IMR-90 (cell line): ENCODE measurements at regions not wholly inside any gene's neighbourhood (a gene's known extent, or its start where the extent isn't known, plus 50 kb on each side); places are given as distances from the start of the nearest gene placed in this dataset.

ENCODE experiments used
- ATAC-seq: fragments of 200-7000 bp; cut with Tn5 transposase; 2 replicates; pipeline ENCODE4 v1.9.1; 2020; ENCODE audit warnings: low read depth, mild to moderate bottlenecking, moderate library complexity
- BruUV-seq: library from RNA; stranded (reverse); fragments of 400-500 nt; replicated peaks from 2 replicates; lab custom pipeline; 2021; lab: Mats Ljungman, UMichigan
- CTCF ChIA-PET: fragments of 300-600 bp; formaldehyde crosslinking; extraction: SDS; loops from one replicate; lab custom pipeline; 2021; ENCODE audit warnings: antibody characterized with exemption; lab: Yijun Ruan, JAX
- POLR2A ChIA-PET: fragments of 300-600 bp; sonication (Branson Sonifier 250); formaldehyde crosslinking; loops from one replicate; lab custom pipeline; 2022; ENCODE audit warnings: antibody characterized with exemption; ENCODE audit not compliant: unreplicated experiment; lab: Charles Lee
- DNase-seq: peaks from one replicate; pipeline ENCODE4 v3.0.0; 2013
- H2AFZ ChIP-seq: replicated peaks from 2 replicates; pipeline ENCODE3; 2013; ENCODE audit warnings: low read length, mild to moderate bottlenecking; ENCODE audit not compliant: poor library complexity
- H2AK5ac ChIP-seq: 2 replicates; pipeline ENCODE4 v1.6.1; 2013; ENCODE audit warnings: low read depth, low read length, inconsistent platforms
- H2AK9ac ChIP-seq: replicated peaks from 2 replicates; pipeline ENCODE3; 2013; ENCODE audit warnings: mild to moderate bottlenecking, low read depth, low read length, moderate library complexity; ENCODE audit not compliant: poor library complexity
- H2BK120ac ChIP-seq: 2 replicates; pipeline ENCODE4 v1.6.1; 2013; ENCODE audit warnings: low read depth, low read length, inconsistent platforms
- H2BK15ac ChIP-seq: 3 replicates; pipeline ENCODE4 v1.6.1; 2013; ENCODE audit warnings: low read depth, low read length, inconsistent platforms
- H2BK20ac ChIP-seq: 2 replicates; pipeline ENCODE4 v1.6.1; 2013; ENCODE audit warnings: low read depth, mild to moderate bottlenecking, inconsistent platforms, low read length, moderate library complexity
- H2BK5ac ChIP-seq: 2 replicates; pipeline ENCODE4 v1.6.1; 2013; ENCODE audit warnings: mild to moderate bottlenecking, low read depth, low read length, inconsistent platforms; ENCODE audit not compliant: poor library complexity, severe bottlenecking
- H3K14ac ChIP-seq: replicated peaks from 2 replicates; pipeline ENCODE4 v1.6.1; 2013; ENCODE audit warnings: low read depth, low read length, inconsistent platforms
- H3K18ac ChIP-seq: 2 replicates; pipeline ENCODE4 v1.6.1; 2013; ENCODE audit warnings: low read depth, low read length, control low read depth
- H3K23ac ChIP-seq: 2 replicates; pipeline ENCODE4 v1.6.1; 2013; ENCODE audit warnings: low read depth, low read length, inconsistent platforms
- H3K27ac ChIP-seq: 2 replicates; pipeline ENCODE4 v1.5.1; 2013; ENCODE audit warnings: mild to moderate bottlenecking, control low read depth, low read length; ENCODE audit not compliant: insufficient read depth
- H3K27me3 ChIP-seq: 2 replicates; pipeline ENCODE4 v1.6.1; 2013; ENCODE audit warnings: low read length; ENCODE audit not compliant: control insufficient read depth, insufficient read depth
- H3K36me3 ChIP-seq: 2 replicates; pipeline ENCODE4 v1.6.1; 2013; ENCODE audit warnings: low read length, mixed read lengths; ENCODE audit not compliant: control insufficient read depth, insufficient read depth
- H3K4ac ChIP-seq: 2 replicates; pipeline ENCODE4 v1.6.1; 2013; ENCODE audit warnings: low read depth, low read length, inconsistent platforms
- H3K4me1 ChIP-seq: 2 replicates; pipeline ENCODE4 v1.6.1; 2013; ENCODE audit warnings: low read length, mixed read lengths; ENCODE audit not compliant: control insufficient read depth, insufficient read depth
- H3K4me2 ChIP-seq: 2 replicates; pipeline ENCODE4 v1.6.1; 2013; ENCODE audit warnings: low read depth, mild to moderate bottlenecking, control low read depth, low read length, moderate library complexity
- H3K4me3 ChIP-seq: 2 replicates; pipeline ENCODE4 v1.5.1; 2013; ENCODE audit warnings: low read depth, mild to moderate bottlenecking, control low read depth, low read length, moderate library complexity; ENCODE audit not compliant: insufficient read depth
- H3K56ac ChIP-seq: 2 replicates; pipeline ENCODE4 v1.6.1; 2013; ENCODE audit warnings: low read length, inconsistent platforms; ENCODE audit not compliant: insufficient read depth; ENCODE audit errors: extremely low read depth
- H3K79me1 ChIP-seq, 2 experiments: 2 replicates each; pipeline ENCODE4 v1.6.1; 2013; ENCODE audit warnings: low read length in 2 of 2, inconsistent platforms in 1 of 2, low read depth in 1 of 2
- H3K9ac ChIP-seq: 2 replicates; pipeline ENCODE4 v1.6.1; 2013; ENCODE audit warnings: low read depth, low read length, control low read depth
- H3K9me1 ChIP-seq: 2 replicates; pipeline ENCODE4 v1.6.1; 2013; ENCODE audit warnings: low read length, inconsistent platforms; ENCODE audit not compliant: insufficient read depth
- H3K9me3 ChIP-seq: 2 replicates; pipeline ENCODE4 v1.6.1; 2013; ENCODE audit warnings: low read length; ENCODE audit not compliant: control insufficient read depth, insufficient read depth
- H4K20me1 ChIP-seq: 2 replicates; pipeline ENCODE4 v1.6.1; 2013; ENCODE audit warnings: low read length, inconsistent platforms; ENCODE audit not compliant: insufficient read depth
- H4K5ac ChIP-seq: 2 replicates; pipeline ENCODE4 v1.6.1; 2013; ENCODE audit warnings: mild to moderate bottlenecking, low read depth, low read length, control low read depth
- H4K8ac ChIP-seq, 2 experiments: 2 replicates each; pipeline ENCODE4 v1.6.1; 2013; ENCODE audit warnings: low read depth in 2 of 2, low read length in 2 of 2, control low read depth in 1 of 2, inconsistent platforms in 1 of 2
- H4K91ac ChIP-seq: 2 replicates; pipeline ENCODE4 v1.6.1; 2013; ENCODE audit warnings: low read depth, low read length, inconsistent platforms; ENCODE audit not compliant: insufficient read depth
- CEBPB ChIP-seq: IDR thresholded peaks from 2 replicates; pipeline ENCODE4 v1.6.1; 2012; ENCODE audit warnings: low read depth, low read length, improper control_type of control experiment
- CTCF ChIP-seq: conservative IDR thresholded peaks from 2 replicates; pipeline ENCODE4 v1.5.1; 2012; ENCODE audit warnings: mild to moderate bottlenecking, low read depth, low read length, improper control_type of control experiment
- RAD21 ChIP-seq: IDR thresholded peaks from 2 replicates; pipeline ENCODE4 v1.6.1; 2012; ENCODE audit warnings: low read length, improper control_type of control experiment
- RCOR1 ChIP-seq: IDR thresholded peaks from 2 replicates; pipeline ENCODE4 v1.6.1; 2012; ENCODE audit warnings: mild to moderate bottlenecking, low read length, improper control_type of control experiment; ENCODE audit not compliant: insufficient replicate concordance
- RFX5 ChIP-seq: IDR thresholded peaks from 2 replicates; pipeline ENCODE4 v1.8.0; 2012; ENCODE audit warnings: low read depth, mild to moderate bottlenecking, low read length, moderate library complexity
- SMC3 ChIP-seq: fragments of 150-350 bp; IDR thresholded peaks from 2 replicates; pipeline ENCODE4 v1.6.1; 2016; ENCODE audit warnings: low read depth, mild to moderate bottlenecking, antibody characterized with exemption, low read length, moderate library complexity
- WGBS, 2 experiments: methylation state at CpG; one replicate each; pipeline versions ENCODE4 v1.1.5 to v1.1.7; 2013; ENCODE audit warnings: missing lambda C conversion rate in 2 of 2; ENCODE audit not compliant: insufficient read length in 1 of 2; ENCODE audit errors: extremely low coverage in 2 of 2; 5-methylcytosine and 5-hydroxymethylcytosine counted together
- dilution Hi-C: fragments of 300-500 bp; cut with HindIII; formaldehyde crosslinking; loops from one replicate; pipeline ENCODE4 v1.14.3; 2018; ENCODE audit warnings: low sequenced_read_pairs; ENCODE audit not compliant: unreplicated experiment
- in situ Hi-C: fragments of 300-500 bp; cut with MboI; formaldehyde crosslinking; loops from 3 replicates; pipeline ENCODE4 v1.14.3; 2019; ENCODE audit warnings: low sequenced_read_pairs, inconsistent platforms, mixed read lengths
- intact Hi-C: fragments of 100-400 bp; cut with micrococcal nuclease; formaldehyde crosslinking; loops from 2 replicates; pipeline ENCODE4 v1.10.0; 2022

- ChIA-PET CTCF (no interaction called here), POLR2A (interaction anchor here (0.5 to 0.6 kb wide), 2 partner anchors 8 to 13 kb away, joined by 4 to 10 read pairs; no protein-coding TSS in a partner anchor)
- intact Hi-C loops: no loop called here
- no peak overlapping the region for H2AK5ac ChIP-seq
- H3K23ac ChIP-seq: 0 out of 2 replicates have a peak overlapping the region, but pooled peaks have one; percentile 40
- BruUV-seq: no TSS peak
- H3K9me1 ChIP-seq: peaks cover 2% of the 10 kb centered on the region; the same call in 1 of the 2 replicates
- DNase-seq (peak; percentile 23), ATAC-seq (no peak; the same call in 1 of the 2 replicates)
- in situ Hi-C loops: no loop called here
- H4K5ac ChIP-seq: no peak overlapping the region
- peak overlapping the region; percentile 38 for H2AFZ ChIP-seq
- no peak overlapping the region for H2BK5ac ChIP-seq
- no peak for TF ChIP-seq RAD21
- TF ChIP-seq SMC3: no peak
- no peak for TF ChIP-seq RCOR1
- no peak for TF ChIP-seq CTCF
- TF ChIP-seq RFX5: no peak
- TF ChIP-seq CEBPB: no peak
- no peaks in the 10 kb centered on the region for H3K36me3 ChIP-seq
- H3K56ac ChIP-seq: no peak overlapping the region
- no peak overlapping the region for H3K4me3 ChIP-seq
- H4K20me1 ChIP-seq: no peaks in the 10 kb centered on the region
- no peak overlapping the region for H3K27ac ChIP-seq
- peak overlapping the region; percentile 13; the same call in 1 of the 2 replicates for H3K4me2 ChIP-seq
- peaks cover 5% of the 10 kb centered on the region for H3K4me1 ChIP-seq
- H2AK9ac ChIP-seq: no peak overlapping the region
- dilution Hi-C loops: no loop called here
- H4K91ac ChIP-seq: no peak overlapping the region
- 50% methylated on average over 1 of the region's 2 CpGs; no CpG with 5 or more reads in 1 of the 2 experiments for WGBS, 2 experiments
- no peaks in the 10 kb centered on the region for H3K9me3 ChIP-seq
- H2BK20ac ChIP-seq: peak overlapping the region; percentile 53; the same call in 1 of the 2 replicates
- no peak overlapping the region for H3K9ac ChIP-seq
- H3K4ac ChIP-seq: peak overlapping the region; percentile 30; the same call in 1 of the 2 replicates
- H2BK120ac ChIP-seq: peak overlapping the region; percentile 58
- no peak overlapping the region; the same call in 2 of the 3 replicates for H2BK15ac ChIP-seq
- no peaks in the 10 kb centered on the region for H3K79me1 ChIP-seq
- H3K14ac ChIP-seq: 0 out of 2 replicates have a peak overlapping the region, but pooled peaks have one; percentile 42
- H4K8ac ChIP-seq: peak overlapping the region in 1 of 2 experiments; percentile 74; a peak in 1 of 4 replicates
- peak overlapping the region; percentile 2; the same call in 1 of the 2 replicates for H3K18ac ChIP-seq
- no peaks in the 10 kb centered on the region for H3K27me3 ChIP-seq
Observed at GRCh38 chr5:125549322-125549911, 803.0 kb upstream of the ZNF608 start.
